OCI-LY7 (cell line): ENCODE measurements at regions not wholly inside any gene's neighbourhood (a gene's known extent, or its start where the extent isn't known, plus 50 kb on each side); places are given as distances from the start of the nearest gene placed in this dataset.

Source experiments
- BruUV-seq: library from RNA; stranded (reverse); fragments of 400-500 nt; replicated peaks from 2 replicates; lab custom pipeline; 2021; lab: Mats Ljungman, UMichigan
- CTCF ChIA-PET: fragments of 300-600 bp; sonication (Branson Sonifier 250); formaldehyde crosslinking; loops from one replicate; lab custom pipeline; 2022; ENCODE audit warnings: antibody characterized with exemption; ENCODE audit not compliant: unreplicated experiment; lab: Charles Lee
- POLR2A ChIA-PET: fragments of 300-600 bp; sonication (Branson Sonifier 250); formaldehyde crosslinking; loops from one replicate; lab custom pipeline; 2022; ENCODE audit warnings: antibody characterized with exemption; lab: Charles Lee
- DNase-seq: peaks from one replicate; pipeline ENCODE4 v3.0.0-alpha.2; 2015; ENCODE audit warnings: low spot score
- H2AFZ ChIP-seq: fragments of 200-600 bp; sonication (generic), shearing (Covaris generic); 2 replicates; pipeline ENCODE4 v1.6.1; 2014; ENCODE audit warnings: mild to moderate bottlenecking, antibody characterized with exemption, low read length, moderate library complexity
- H3K27ac ChIP-seq: fragments of 200-600 bp; sonication (generic); 2 replicates; pipeline ENCODE4 v1.5.1; 2014; ENCODE audit warnings: mixed run types, low read depth, mild to moderate bottlenecking, moderate library complexity, low read length, inconsistent platforms; ENCODE audit not compliant: poor library complexity, severe bottlenecking
- H3K36me3 ChIP-seq: fragments of 200-600 bp; sonication (generic); 2 replicates; pipeline ENCODE4 v1.6.1; 2014; ENCODE audit warnings: mild to moderate bottlenecking, antibody characterized with exemption, low read length, moderate library complexity, mixed read lengths; ENCODE audit not compliant: insufficient read depth
- H3K4me1 ChIP-seq: fragments of 200-600 bp; sonication (generic); 2 replicates; pipeline ENCODE4 v1.5.1; 2014; ENCODE audit warnings: mild to moderate bottlenecking, low read length; ENCODE audit not compliant: insufficient read depth, poor library complexity, severe bottlenecking
- H3K4me2 ChIP-seq: fragments of 200-600 bp; sonication (generic); 2 replicates; pipeline ENCODE4 v1.6.1; 2014; ENCODE audit warnings: mild to moderate bottlenecking, low read length
- H3K4me3 ChIP-seq: fragments of 200-600 bp; sonication (generic); 2 replicates; pipeline ENCODE4 v1.5.1; 2014; ENCODE audit warnings: mild to moderate bottlenecking, low read depth, low read length; ENCODE audit not compliant: poor library complexity, severe bottlenecking
- H3K79me2 ChIP-seq: fragments of 200-600 bp; sonication (generic); 2 replicates; pipeline ENCODE4 v1.6.1; 2016; ENCODE audit warnings: low read depth, mild to moderate bottlenecking, low read length, moderate library complexity, mixed read lengths; ENCODE audit not compliant: insufficient read depth
- H3K9me2 ChIP-seq: fragments of 200-600 bp; sonication (generic); 2 replicates; pipeline ENCODE4 v1.6.1; 2016; ENCODE audit warnings: mild to moderate bottlenecking, low read length, mixed read lengths; ENCODE audit not compliant: insufficient read depth
- H3K9me3 ChIP-seq: fragments of 200-600 bp; sonication (generic); 2 replicates; pipeline ENCODE4 v1.6.1; 2014; ENCODE audit warnings: mild to moderate bottlenecking, mixed run types, low read length, mixed read lengths
- H4K20me1 ChIP-seq: fragments of 200-600 bp; sonication (generic); 2 replicates; pipeline ENCODE4 v1.6.1; 2014; ENCODE audit warnings: mild to moderate bottlenecking, antibody characterized with exemption, low read length, moderate library complexity, mixed read lengths; ENCODE audit not compliant: insufficient read depth
- EZH2phosphoT487 ChIP-seq: fragments of 200-600 bp; sonication (generic); IDR thresholded peaks from 2 replicates; pipeline ENCODE4 v1.6.1; 2018; ENCODE audit warnings: low read depth, borderline replicate concordance, mild to moderate bottlenecking, mixed run types, antibody characterized with exemption, low read length, moderate library complexity, mixed read lengths
- intact Hi-C: fragments of 100-400 bp; cut with micrococcal nuclease; formaldehyde crosslinking; loops from one replicate; pipeline ENCODE4 v1.10.0; 2022; ENCODE audit not compliant: unreplicated experiment
- TF ChIP-seq, protein P1 (sequence below): fragments of 200-600 bp; sonication (generic); conservative IDR thresholded peaks from 2 replicates; pipeline ENCODE4 v1.5.1; 2014; ENCODE audit warnings: mild to moderate bottlenecking, antibody characterized with exemption, low read length, moderate library complexity, mixed read lengths

GRCh38 chrX:73766431-73766795 lies 86.1 kb downstream of the XIST start:
- H3K9me2 ChIP-seq, result no peaks in the 10 kb centered on the region
- H3K36me3 ChIP-seq, result no peaks in the 10 kb centered on the region
- no peak overlapping the region for H3K27ac ChIP-seq
- H4K20me1 ChIP-seq, result no peaks in the 10 kb centered on the region
- H3K4me1 ChIP-seq, result no peaks in the 10 kb centered on the region
- H3K9me3 ChIP-seq, result no peaks in the 10 kb centered on the region
- DNase-seq, result no peak
- POLR2A ChIA-PET, result no interaction called here
- CTCF ChIA-PET, result no interaction called here
- H2AFZ ChIP-seq, result no peak overlapping the region
- no peak overlapping the region for H3K4me2 ChIP-seq
- no peak overlapping the region for H3K4me3 ChIP-seq
- H3K79me2 ChIP-seq, result no peaks in the 10 kb centered on the region
- TF ChIP-seq, protein P1, sequence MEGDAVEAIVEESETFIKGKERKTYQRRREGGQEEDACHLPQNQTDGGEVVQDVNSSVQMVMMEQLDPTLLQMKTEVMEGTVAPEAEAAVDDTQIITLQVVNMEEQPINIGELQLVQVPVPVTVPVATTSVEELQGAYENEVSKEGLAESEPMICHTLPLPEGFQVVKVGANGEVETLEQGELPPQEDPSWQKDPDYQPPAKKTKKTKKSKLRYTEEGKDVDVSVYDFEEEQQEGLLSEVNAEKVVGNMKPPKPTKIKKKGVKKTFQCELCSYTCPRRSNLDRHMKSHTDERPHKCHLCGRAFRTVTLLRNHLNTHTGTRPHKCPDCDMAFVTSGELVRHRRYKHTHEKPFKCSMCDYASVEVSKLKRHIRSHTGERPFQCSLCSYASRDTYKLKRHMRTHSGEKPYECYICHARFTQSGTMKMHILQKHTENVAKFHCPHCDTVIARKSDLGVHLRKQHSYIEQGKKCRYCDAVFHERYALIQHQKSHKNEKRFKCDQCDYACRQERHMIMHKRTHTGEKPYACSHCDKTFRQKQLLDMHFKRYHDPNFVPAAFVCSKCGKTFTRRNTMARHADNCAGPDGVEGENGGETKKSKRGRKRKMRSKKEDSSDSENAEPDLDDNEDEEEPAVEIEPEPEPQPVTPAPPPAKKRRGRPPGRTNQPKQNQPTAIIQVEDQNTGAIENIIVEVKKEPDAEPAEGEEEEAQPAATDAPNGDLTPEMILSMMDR, result no peak
- TF ChIP-seq EZH2phosphoT487, result no peak
- intact Hi-C loops, result no loop called here
- no TSS peak for BruUV-seq

GRCh38 chrX:73765776-73766430 lies 86.6 kb downstream of the XIST start:
- H3K9me3 ChIP-seq, result no peaks in the 10 kb centered on the region
- BruUV-seq, result no TSS peak
- no peak overlapping the region for H2AFZ ChIP-seq
- no peaks in the 10 kb centered on the region for H3K36me3 ChIP-seq
- no peaks in the 10 kb centered on the region for H3K9me2 ChIP-seq
- ChIA-PET POLR2A (no interaction called here), CTCF (no interaction called here)
- no peak overlapping the region for H3K27ac ChIP-seq
- DNase-seq, result peak; percentile 33
- no peaks in the 10 kb centered on the region for H3K79me2 ChIP-seq
- TF ChIP-seq, protein P1, result no peak
- TF ChIP-seq EZH2phosphoT487, result no peak
- no peaks in the 10 kb centered on the region for H3K4me1 ChIP-seq
- no peaks in the 10 kb centered on the region for H4K20me1 ChIP-seq
- no peak overlapping the region for H3K4me3 ChIP-seq
- H3K4me2 ChIP-seq, result 0 out of 2 replicates have a peak overlapping the region, but pooled peaks have one; percentile 12
- intact Hi-C loops, result no loop called here

GRCh38 chrX:73758250-73758649 lies 94.3 kb downstream of the XIST start:
- POLR2A ChIA-PET, result no interaction called here
- Histone ChIP-seq H3K4me2 (no peak overlapping the region), H3K36me3 (no peaks in the 10 kb centered on the region), H3K4me3 (no peak overlapping the region), H4K20me1 (no peaks in the 10 kb centered on the region), H3K9me3 (no peaks in the 10 kb centered on the region), H3K9me2 (no peaks in the 10 kb centered on the region), H3K27ac (no peak overlapping the region), H3K79me2 (no peaks in the 10 kb centered on the region), H3K4me1 (no peaks in the 10 kb centered on the region), H2AFZ (no peak overlapping the region)
- no peak for DNase-seq
- intact Hi-C loops, result no loop called here
- CTCF ChIA-PET, result no interaction called here
- no peak for TF ChIP-seq EZH2phosphoT487
- TF ChIP-seq, protein P1, result no peak
- BruUV-seq, result no TSS peak
